ENCODE measurements at regions not wholly inside any gene's neighbourhood (a gene's known extent, or its start where the extent isn't known, plus 50 kb on each side); places are given as distances from the start of the nearest gene placed in this dataset.
"Not testable (repeated sequence)": the region's sequence is repeated elsewhere in the genome, so short reads cannot be mapped to it uniquely, and the experiment has no call there.

GRCh38 chr14:105855893-105856675 is 329.7 kb downstream of the TMEM121 start:
- DNase-seq (ENCODE audit: low spot score) (no peak), ATAC-seq (ENCODE audit: insufficient number of reproducible peaks, low FRiP score, low read depth) (no peak)
- Histone ChIP-seq H3K4me1 (ENCODE audit: control insufficient read depth in 1 of 2, low read depth in 2 of 2) (no peaks in the 10 kb centered on the region), H3K9me3 (no peaks in the 10 kb centered on the region), H3K36me3 (no peaks in the 10 kb centered on the region), H3K4me3 (no peak overlapping the region), H3K27ac (no peak overlapping the region), H3K27me3 (replicated peaks; ENCODE audit: insufficient read depth) (no peaks in the 10 kb centered on the region)
- TF ChIP-seq, protein P1, sequence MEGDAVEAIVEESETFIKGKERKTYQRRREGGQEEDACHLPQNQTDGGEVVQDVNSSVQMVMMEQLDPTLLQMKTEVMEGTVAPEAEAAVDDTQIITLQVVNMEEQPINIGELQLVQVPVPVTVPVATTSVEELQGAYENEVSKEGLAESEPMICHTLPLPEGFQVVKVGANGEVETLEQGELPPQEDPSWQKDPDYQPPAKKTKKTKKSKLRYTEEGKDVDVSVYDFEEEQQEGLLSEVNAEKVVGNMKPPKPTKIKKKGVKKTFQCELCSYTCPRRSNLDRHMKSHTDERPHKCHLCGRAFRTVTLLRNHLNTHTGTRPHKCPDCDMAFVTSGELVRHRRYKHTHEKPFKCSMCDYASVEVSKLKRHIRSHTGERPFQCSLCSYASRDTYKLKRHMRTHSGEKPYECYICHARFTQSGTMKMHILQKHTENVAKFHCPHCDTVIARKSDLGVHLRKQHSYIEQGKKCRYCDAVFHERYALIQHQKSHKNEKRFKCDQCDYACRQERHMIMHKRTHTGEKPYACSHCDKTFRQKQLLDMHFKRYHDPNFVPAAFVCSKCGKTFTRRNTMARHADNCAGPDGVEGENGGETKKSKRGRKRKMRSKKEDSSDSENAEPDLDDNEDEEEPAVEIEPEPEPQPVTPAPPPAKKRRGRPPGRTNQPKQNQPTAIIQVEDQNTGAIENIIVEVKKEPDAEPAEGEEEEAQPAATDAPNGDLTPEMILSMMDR (IDR thresholded peaks at IDR 0.05) = no peak

DNA sequence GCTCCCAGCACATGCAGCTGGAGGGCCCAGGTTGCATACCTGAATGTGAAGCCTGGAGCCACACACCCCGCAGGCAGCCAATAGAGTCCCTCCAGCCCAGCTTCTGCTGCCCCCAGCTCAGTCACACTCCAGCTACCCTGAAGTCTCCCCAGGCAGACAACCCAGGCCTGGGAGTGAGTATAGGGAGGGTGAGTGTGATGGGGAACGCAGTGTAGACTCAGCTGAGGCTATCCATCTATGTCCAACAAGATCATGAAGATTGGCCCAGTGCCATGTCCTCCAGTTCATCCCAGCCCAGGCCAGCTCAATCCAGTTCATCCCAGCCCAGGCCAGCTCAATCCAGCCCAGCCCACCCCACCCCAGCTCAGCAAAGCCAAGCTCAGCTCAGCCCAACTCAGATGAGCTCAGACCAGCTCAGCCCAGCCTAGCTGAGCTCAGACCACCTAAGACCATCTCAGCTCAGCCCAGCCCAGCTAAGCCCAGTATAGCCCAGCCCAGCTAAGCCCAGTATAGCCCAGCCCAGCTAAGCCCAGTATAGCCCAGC is 330.4 kb downstream of the TMEM121 start:
- no peaks in the 10 kb centered on the region for H3K9me3 ChIP-seq
- no peak for ATAC-seq (ENCODE audit: insufficient number of reproducible peaks, low FRiP score, low read depth)
- no peaks in the 10 kb centered on the region for H3K4me1 ChIP-seq (ENCODE audit: control insufficient read depth in 1 of 2, low read depth in 2 of 2)
- no peak for DNase-seq (ENCODE audit: low spot score)
- TF ChIP-seq, protein P1 (IDR thresholded peaks at IDR 0.05) = no peak
- no peak overlapping the region for H3K4me3 ChIP-seq
- no peaks in the 10 kb centered on the region for H3K27me3 ChIP-seq (replicated peaks; ENCODE audit: insufficient read depth)
- H3K27ac ChIP-seq = no peak overlapping the region
- no peaks in the 10 kb centered on the region for H3K36me3 ChIP-seq

DNA sequence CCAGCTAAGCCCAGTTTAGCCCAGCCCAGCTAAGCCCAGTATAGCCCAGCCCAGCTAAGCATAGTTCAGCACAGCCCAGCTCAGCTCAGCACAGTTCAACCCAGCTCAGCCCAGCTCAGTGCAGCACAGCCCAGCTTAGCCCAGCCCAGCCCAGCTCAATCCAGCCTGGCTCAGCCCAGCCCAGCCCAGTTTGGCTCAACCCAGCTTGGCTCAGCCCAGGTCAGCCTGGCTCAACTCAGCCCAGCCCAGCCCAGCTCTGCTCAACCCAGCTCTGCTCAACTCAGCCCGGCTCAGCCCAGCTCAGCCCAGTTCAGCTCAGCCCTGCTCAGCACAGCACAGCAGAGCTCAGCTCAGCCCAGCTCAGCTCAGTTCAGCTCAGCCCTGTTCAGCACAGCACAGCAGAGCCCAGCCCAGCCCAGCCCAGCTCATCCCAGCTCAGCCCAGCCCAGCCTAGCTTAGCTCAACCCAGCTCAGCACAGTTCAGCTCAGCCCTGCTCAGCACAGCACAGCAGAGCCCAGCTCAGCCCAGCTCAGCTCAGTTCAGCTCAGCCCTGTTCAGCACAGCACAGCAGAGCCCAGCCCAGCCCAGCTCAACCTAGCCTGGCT is 330.9 kb downstream of the TMEM121 start:
- Histone ChIP-seq H3K4me1 (ENCODE audit: control insufficient read depth in 1 of 2, low read depth in 2 of 2) (no peaks in the 10 kb centered on the region), H3K27ac (no peak overlapping the region), H3K36me3 (no peaks in the 10 kb centered on the region), H3K9me3 (no peaks in the 10 kb centered on the region), H3K27me3 (replicated peaks; ENCODE audit: insufficient read depth) (no peaks in the 10 kb centered on the region), H3K4me3 (no peak overlapping the region)
- ATAC-seq (ENCODE audit: insufficient number of reproducible peaks, low FRiP score, low read depth) (no peak), DNase-seq (ENCODE audit: low spot score) (no peak)
- TF ChIP-seq, protein P1 (IDR thresholded peaks at IDR 0.05) = no peak

DNA sequence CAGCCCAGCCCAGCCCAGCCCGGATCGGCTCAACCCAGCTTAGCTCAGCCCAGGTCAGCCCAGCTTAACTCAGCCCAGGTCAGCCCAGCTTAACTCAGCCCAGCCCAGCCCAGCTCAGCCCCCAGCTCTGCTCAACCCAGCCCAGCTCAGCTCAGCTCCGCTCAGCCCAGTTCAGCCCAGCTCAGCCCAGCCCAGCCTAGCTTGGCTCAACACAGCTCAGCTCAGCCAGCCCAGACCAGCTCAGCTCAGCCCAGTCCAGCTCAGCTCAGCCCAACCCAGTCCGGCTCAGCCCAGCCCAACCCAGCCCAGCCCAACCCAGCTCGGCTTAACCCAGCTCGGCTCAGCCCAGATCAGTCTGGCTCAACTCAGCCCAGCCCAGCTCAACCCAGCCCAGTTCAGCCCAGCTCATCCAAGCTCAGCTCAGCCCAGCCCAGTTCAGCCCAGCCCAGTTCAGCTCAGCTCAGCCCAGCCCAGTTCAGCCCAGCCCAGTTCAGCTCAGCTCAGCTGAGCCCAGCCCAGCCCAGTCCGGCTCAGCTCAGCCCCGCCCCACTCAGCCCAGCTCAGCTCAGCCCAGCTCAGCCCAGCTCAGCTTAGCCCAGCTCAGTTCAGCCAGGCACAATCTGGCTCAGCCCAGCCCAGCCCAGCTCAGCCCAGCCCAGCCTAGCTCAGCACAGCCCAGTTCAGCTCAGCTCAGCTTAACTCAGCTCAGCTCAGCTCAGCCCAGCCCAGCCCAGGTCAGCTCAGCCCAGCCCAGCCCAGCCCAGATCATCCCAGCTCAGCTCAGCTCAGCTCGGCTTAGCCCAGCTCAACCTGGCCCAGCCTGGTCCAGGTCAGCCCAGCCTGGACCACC is 331.7 kb downstream of the TMEM121 start:
- no peak for ATAC-seq (ENCODE audit: insufficient number of reproducible peaks, low FRiP score, low read depth)
- no peak overlapping the region for H3K4me3 ChIP-seq
- no peaks in the 10 kb centered on the region for H3K27me3 ChIP-seq (replicated peaks; ENCODE audit: insufficient read depth)
- no peak overlapping the region for H3K27ac ChIP-seq
- no peaks in the 10 kb centered on the region for H3K36me3 ChIP-seq
- no peaks in the 10 kb centered on the region for H3K9me3 ChIP-seq
- DNase-seq (ENCODE audit: low spot score) = no peak
- TF ChIP-seq, protein P1 (IDR thresholded peaks at IDR 0.05) = no peak
- no peaks in the 10 kb centered on the region for H3K4me1 ChIP-seq (ENCODE audit: control insufficient read depth in 1 of 2, low read depth in 2 of 2)

- Histone ChIP-seq H3K27me3 (replicated peaks; ENCODE audit: insufficient read depth) (no peaks in the 10 kb centered on the region), H3K9me3 (no peaks in the 10 kb centered on the region), H3K4me1 (ENCODE audit: control insufficient read depth in 1 of 2, low read depth in 2 of 2) (no peaks in the 10 kb centered on the region), H3K4me3 (no peak overlapping the region), H3K36me3 (no peaks in the 10 kb centered on the region), H3K27ac (no peak overlapping the region)
- TF ChIP-seq, protein P1 (IDR thresholded peaks at IDR 0.05) = no peak
- ATAC-seq (ENCODE audit: insufficient number of reproducible peaks, low FRiP score, low read depth) (no peak), DNase-seq (ENCODE audit: low spot score) (no peak)
Measured at GRCh38 chr14:105858676-105859025, 332.3 kb downstream of the TMEM121 start.

- H3K4me3 ChIP-seq = not testable (repeated sequence)
Measured at GRCh38 chr14:105859073-105859716, 332.8 kb downstream of the TMEM121 start.

More at GRCh38 chr14:105859073-105859716, 332.8 kb downstream of the TMEM121 start:
- ATAC-seq (ENCODE audit: insufficient number of reproducible peaks, low FRiP score, low read depth); H3K27me3 ChIP-seq (replicated peaks; ENCODE audit: insufficient read depth); H3K36me3 ChIP-seq; H3K9me3 ChIP-seq; H3K27ac ChIP-seq; H3K4me1 ChIP-seq (ENCODE audit: control insufficient read depth in 1 of 2, low read depth in 2 of 2); DNase-seq (ENCODE audit: low spot score): not testable (repeated sequence)
